Subcutaneous abdominal adipose tissue (tissue), 5 donors: ENCODE measurements at regions not wholly inside any gene's neighbourhood (a gene's known extent, or its start where the extent isn't known, plus 50 kb on each side); places are given as distances from the start of the nearest gene placed in this dataset.
A peak's percentile ranks its signal among the peaks of the same experiment; 100 is the strongest.

Experiments used
- H3K27ac ChIP-seq: one replicate; pipeline ENCODE4 v1.7.0; 2013; ENCODE audit warnings: low read depth, mild to moderate bottlenecking, inconsistent platforms, low read length, moderate library complexity
- H3K27me3 ChIP-seq, 5 donors: one replicate each; pipeline ENCODE4 v1.7.0; 2013; ENCODE audit warnings: low read length in 5 of 5, inconsistent platforms in 1 of 5; ENCODE audit not compliant: control insufficient read depth in 5 of 5, insufficient read depth in 4 of 5
- H3K36me3 ChIP-seq, 5 donors: one replicate each; pipeline ENCODE4 v1.7.0; 2013; ENCODE audit warnings: low read length in 5 of 5; ENCODE audit not compliant: control insufficient read depth in 5 of 5, insufficient read depth in 5 of 5
- H3K4me1 ChIP-seq, 5 donors: one replicate each; pipeline ENCODE4 v1.7.0; 2013; ENCODE audit warnings: low read length in 5 of 5, mild to moderate bottlenecking in 3 of 5, moderate library complexity in 1 of 5; ENCODE audit not compliant: control insufficient read depth in 5 of 5, insufficient read depth in 5 of 5
- H3K4me3 ChIP-seq, 5 donors: one replicate each; pipeline ENCODE4 v1.7.0; 2013; ENCODE audit warnings: low read length in 5 of 5, low read depth in 1 of 5
- H3K9ac ChIP-seq, 5 donors: one replicate each; pipeline ENCODE4 v1.7.0; 2013; ENCODE audit warnings: low read length in 5 of 5, mild to moderate bottlenecking in 4 of 5, moderate library complexity in 3 of 5
- H3K9me3 ChIP-seq, 5 donors: one replicate each; pipeline ENCODE4 v1.7.0; 2013; ENCODE audit warnings: low read length in 5 of 5; ENCODE audit not compliant: control insufficient read depth in 5 of 5
- donor health status: healthy.
- donor health status: healthy.
- donor health status: healthy.
- donor health status: healthy.
- donor health status: healthy.

DNA sequence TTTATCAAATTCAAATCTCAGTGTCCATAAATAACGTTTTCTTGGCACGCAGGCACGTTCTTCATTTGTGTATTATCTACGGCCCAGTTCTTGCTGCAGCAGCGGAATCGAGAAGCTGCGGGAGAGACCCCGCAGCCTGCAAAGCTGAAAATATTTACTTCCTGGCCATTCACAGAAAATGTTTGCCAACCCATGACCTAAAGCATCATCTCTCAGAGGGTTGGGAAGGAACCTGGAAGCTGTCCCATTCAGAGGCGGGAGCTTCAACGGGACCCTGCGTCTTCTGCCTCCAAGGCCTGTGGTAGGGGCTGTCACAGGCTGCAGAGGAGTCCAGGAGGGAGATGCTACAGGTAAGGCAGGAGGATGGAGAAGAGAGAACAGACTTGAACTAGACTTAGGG lies 319.2 kb downstream of the MN1 start:
- no peaks in the 10 kb centered on the region for H3K9me3 ChIP-seq
- no peak overlapping the region for H3K27ac ChIP-seq
- H3K9ac ChIP-seq: no peak overlapping the region

DNA sequence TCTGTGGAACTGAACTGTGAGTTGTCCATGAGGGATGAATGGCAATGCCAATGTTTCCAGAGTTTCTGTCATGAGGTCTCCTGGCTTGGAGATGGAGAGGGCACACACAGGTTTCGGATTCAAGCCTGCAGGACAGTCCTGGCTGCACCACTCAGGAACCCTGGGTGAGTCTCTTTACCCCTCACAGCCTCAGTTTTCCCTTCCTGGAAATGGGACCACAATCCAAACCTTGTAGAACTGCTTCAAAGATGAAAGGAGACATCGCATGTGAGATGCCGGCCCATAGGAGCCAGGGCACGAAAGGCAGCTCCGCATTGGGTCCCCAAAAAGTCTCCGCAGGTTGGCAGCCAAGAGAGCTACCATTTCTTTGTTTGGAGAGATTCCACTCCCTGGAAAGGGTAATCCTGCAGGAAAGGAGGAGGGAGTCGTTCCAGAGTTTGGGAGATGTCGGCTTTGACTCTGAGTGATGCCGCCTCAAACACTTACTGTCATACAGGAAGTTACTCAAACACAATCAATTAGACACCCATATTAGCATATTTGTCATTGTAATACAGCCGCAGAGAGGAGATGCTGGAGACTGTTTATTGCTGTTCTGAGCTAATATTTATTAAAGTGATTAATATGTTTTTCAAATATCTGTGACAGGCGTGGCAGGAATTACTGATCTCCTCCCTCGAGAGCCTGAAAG lies 318.3 kb downstream of the MN1 start:
- peaks cover 0 to 4% (median 3%) of the 10 kb centered on the region in 5 donors for H3K27me3 ChIP-seq
- no peaks in the 10 kb centered on the region for H3K9me3 ChIP-seq
- H3K9ac ChIP-seq: no peak overlapping the region
- H3K4me3 ChIP-seq: peak overlapping the region in 4 of 5 donors; percentile 17 to 57 (median 18)
- H3K4me1 ChIP-seq: peaks cover 0 to 6% (median 0%) of the 10 kb centered on the region in 5 donors
- no peak overlapping the region for H3K27ac ChIP-seq
- no peaks in the 10 kb centered on the region for H3K36me3 ChIP-seq

More for the DNA sequence above, 319.2 kb downstream of the MN1 start:
- peaks cover 0 to 6% (median 0%) of the 10 kb centered on the region in 5 donors for H3K4me1 ChIP-seq
- no peaks in the 10 kb centered on the region for H3K36me3 ChIP-seq
- peaks cover 0 to 4% (median 3%) of the 10 kb centered on the region in 5 donors for H3K27me3 ChIP-seq
- peak overlapping the region in 2 of 5 donors; percentile 23 to 57 for H3K4me3 ChIP-seq

DNA sequence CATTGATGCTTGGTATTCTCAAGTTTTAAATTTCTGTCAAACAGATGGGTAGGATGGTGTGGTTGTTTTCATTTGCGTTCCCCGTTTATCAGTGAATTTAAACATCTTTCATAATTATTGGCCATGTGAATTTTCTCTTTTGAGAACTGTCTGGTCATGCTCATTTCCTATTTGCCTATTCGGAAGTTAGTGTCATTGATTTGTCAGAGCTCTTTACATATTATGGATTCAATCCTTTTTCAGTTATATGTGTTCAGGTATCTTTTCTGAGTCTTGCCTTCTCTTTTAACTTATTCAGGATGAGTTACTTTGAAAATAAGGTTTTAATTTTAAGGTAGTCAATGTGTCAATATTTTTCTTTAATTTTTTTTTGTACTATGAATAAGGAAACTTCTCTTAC lies 315.7 kb downstream of the MN1 start:
- Histone ChIP-seq H3K27ac (no peak overlapping the region), H3K9ac (no peak overlapping the region), H3K27me3 (peaks cover 0 to 7% (median 3%) of the 10 kb centered on the region in 5 donors), H3K4me1 (peaks cover 0 to 6% (median 0%) of the 10 kb centered on the region in 5 donors), H3K4me3 (no peak overlapping the region), H3K36me3 (no peaks in the 10 kb centered on the region), H3K9me3 (peaks cover 0 to under 1% (median 0%) of the 10 kb centered on the region in 5 donors)

DNA sequence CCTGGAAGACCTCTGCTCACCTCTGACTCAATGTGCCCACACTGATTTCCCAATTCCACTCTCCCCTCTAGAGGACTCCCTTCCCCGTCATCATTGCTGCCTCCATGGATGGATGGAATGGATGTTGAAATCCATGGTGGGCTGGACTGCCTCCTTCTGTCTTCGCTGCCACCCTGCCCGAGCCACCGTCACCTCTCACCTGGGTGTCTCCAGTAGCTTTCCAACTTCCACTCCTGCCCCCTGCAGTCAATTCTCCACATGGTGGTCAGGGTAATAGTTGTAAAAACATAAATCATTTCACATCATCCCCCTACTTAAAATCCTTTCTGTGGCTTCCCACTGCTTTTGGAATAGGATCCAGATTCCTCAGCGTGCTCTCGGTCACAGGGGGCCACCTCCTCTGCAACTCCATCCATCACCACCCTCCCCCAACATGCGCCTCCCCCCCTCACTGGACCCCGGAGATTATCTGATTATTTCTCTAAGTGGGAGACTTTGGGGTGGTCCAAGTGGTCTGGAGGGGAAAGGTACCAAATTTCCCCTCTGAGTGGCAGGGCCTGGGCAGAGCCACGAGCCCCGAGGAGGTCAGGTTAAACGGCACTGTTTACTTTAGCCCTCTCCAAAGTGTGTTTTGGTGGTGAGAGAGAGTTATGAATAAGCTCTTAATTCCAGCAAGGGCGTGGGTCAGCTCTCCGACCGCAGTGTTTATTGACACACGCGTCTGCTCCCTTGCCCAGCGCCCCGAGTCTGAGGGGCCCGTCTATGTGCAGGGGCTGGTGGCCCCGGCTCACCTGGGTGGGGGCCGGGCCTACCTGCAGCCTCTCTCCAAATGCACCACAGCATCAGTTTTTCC lies 313.7 kb downstream of the MN1 start:
- H3K27ac ChIP-seq: no peak overlapping the region
- no peaks in the 10 kb centered on the region for H3K36me3 ChIP-seq
- peaks cover 0 to 3% (median 0%) of the 10 kb centered on the region in 5 donors for H3K4me1 ChIP-seq
- H3K9ac ChIP-seq: no peak overlapping the region
- peaks cover 0 to 13% (median 3%) of the 10 kb centered on the region in 5 donors for H3K9me3 ChIP-seq
- peaks cover 0 to 7% (median 0%) of the 10 kb centered on the region in 5 donors for H3K27me3 ChIP-seq
- no peak overlapping the region for H3K4me3 ChIP-seq

DNA sequence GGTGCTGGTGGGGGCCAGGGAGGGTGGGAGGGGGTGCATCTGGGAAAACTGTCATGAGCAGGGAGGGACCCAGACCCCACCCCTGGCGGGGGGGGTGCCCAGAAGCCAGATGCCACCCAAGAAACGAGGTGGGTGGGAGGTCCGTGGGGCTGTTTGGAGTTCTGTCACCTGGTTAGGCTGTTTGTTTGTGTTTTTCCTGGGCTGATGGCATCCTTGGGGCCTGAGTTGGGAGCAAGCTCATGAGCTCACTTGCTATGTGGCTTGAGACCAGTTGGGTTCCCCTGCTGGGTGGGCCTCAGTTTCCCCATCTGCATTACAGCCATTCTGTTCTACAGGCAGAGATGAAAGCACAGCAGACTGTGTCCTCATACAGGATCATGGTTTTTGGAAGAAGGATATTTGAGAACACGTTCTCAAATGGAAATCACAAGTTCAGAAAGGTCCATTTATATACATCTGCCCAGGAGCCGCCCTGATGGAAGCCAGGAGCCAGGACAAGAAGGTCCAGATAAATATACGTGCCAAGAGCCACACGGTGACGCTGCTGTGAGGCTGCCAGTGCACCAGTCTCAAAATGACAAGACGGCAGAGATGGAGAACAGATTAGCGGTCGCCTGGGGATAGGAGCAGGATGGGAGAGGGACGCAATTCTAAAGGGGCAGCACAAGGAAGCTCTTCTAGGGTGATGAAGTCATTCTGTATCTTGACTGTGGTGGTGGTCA lies 312.9 kb downstream of the MN1 start:
- H3K4me1 ChIP-seq: peaks cover 0 to 3% (median 0%) of the 10 kb centered on the region in 5 donors
- H3K27me3 ChIP-seq: peaks cover 0 to 3% (median 0%) of the 10 kb centered on the region in 5 donors
- no peak overlapping the region for H3K4me3 ChIP-seq
- no peak overlapping the region for H3K9ac ChIP-seq
- no peaks in the 10 kb centered on the region for H3K36me3 ChIP-seq
- no peak overlapping the region for H3K27ac ChIP-seq
- peaks cover 0 to 14% (median 3%) of the 10 kb centered on the region in 5 donors for H3K9me3 ChIP-seq

DNA sequence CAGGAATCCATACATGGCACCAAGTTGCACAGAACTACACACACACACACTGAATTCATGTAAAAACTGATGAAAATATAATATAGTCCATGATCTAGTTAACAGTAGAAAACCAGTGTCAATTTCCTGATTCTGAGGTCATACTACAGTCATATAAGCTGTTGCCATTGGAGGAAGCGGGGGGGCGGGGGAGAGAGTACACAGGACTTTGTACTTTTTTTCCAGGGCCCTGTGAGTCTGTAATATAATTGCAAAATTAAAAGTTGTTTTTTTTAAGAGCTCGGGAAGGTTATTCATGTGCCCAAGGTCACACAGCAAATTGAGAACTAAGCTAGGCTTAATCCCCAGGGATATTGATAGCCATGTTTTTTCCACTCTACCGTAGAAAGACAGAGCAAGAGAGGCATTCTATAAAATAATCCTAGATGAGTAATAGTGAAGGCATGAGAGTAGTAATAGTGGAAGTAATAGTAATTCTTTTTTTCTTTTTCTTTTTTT lies 312.3 kb downstream of the MN1 start:
- no peak overlapping the region for H3K9ac ChIP-seq
- H3K4me1 ChIP-seq: peaks cover 0 to 3% (median 0%) of the 10 kb centered on the region in 5 donors
- no peak overlapping the region for H3K4me3 ChIP-seq
- H3K27ac ChIP-seq: no peak overlapping the region
- H3K9me3 ChIP-seq: peaks cover 0 to 14% (median 3%) of the 10 kb centered on the region in 5 donors
- H3K36me3 ChIP-seq: no peaks in the 10 kb centered on the region
- H3K27me3 ChIP-seq: peaks cover 0 to 3% (median 0%) of the 10 kb centered on the region in 5 donors

DNA sequence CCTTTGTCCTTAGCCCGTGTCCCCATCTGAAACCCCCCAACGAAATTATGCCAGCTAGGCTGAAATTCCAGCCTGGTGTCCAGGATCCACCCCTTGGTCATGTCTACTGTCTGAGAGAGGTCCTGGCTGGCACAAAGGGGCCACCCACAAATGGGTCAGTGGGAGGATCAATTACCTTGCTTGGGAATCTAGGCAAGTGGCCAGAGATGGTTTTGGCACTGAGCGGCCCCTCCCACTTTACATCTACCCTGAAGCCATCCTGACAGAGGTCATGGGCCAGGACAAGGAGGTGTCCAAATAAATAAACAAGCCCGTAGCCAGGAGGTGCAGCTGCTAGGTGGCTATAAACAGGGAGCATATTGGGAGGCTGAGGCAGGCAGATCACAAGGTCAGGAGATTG lies 311.5 kb downstream of the MN1 start:
- H3K9ac ChIP-seq: no peak overlapping the region
- no peak overlapping the region for H3K27ac ChIP-seq

DNA sequence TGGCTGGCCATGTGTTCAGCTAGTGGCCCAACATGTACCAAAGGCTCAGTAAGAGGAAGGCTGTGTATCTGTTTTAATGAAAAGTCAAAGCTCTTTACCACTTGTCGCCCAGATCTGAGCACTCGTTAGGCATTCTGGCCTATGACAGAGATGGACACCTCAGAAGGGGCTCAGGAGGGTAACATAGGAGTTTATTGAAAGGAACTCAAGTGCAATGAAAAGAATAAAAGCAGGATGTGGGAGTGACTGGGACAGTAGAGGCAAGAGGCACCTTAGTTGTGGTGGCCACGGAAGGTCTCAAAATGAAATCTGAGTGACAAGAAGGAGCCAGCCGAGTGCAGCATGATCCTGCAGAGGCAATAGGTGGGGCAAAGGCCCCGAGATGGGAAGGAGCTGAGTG lies 309.7 kb downstream of the MN1 start:
- peaks cover 0 to 3% (median 0%) of the 10 kb centered on the region in 5 donors for H3K4me1 ChIP-seq
- no peak overlapping the region for H3K4me3 ChIP-seq
- peaks cover 0 to 14% (median 3%) of the 10 kb centered on the region in 5 donors for H3K9me3 ChIP-seq
- no peak overlapping the region for H3K9ac ChIP-seq
- H3K36me3 ChIP-seq: no peaks in the 10 kb centered on the region
- H3K27me3 ChIP-seq: peaks cover 0 to 3% (median 0%) of the 10 kb centered on the region in 5 donors
- H3K27ac ChIP-seq: no peak overlapping the region

More for the DNA sequence above, 311.5 kb downstream of the MN1 start:
- H3K36me3 ChIP-seq: no peaks in the 10 kb centered on the region
- peaks cover 0 to 14% (median 3%) of the 10 kb centered on the region in 5 donors for H3K9me3 ChIP-seq
- peaks cover 0 to 3% (median 0%) of the 10 kb centered on the region in 5 donors for H3K27me3 ChIP-seq
- H3K4me3 ChIP-seq: no peak overlapping the region
- H3K4me1 ChIP-seq: peaks cover 0 to 3% (median 0%) of the 10 kb centered on the region in 5 donors

DNA sequence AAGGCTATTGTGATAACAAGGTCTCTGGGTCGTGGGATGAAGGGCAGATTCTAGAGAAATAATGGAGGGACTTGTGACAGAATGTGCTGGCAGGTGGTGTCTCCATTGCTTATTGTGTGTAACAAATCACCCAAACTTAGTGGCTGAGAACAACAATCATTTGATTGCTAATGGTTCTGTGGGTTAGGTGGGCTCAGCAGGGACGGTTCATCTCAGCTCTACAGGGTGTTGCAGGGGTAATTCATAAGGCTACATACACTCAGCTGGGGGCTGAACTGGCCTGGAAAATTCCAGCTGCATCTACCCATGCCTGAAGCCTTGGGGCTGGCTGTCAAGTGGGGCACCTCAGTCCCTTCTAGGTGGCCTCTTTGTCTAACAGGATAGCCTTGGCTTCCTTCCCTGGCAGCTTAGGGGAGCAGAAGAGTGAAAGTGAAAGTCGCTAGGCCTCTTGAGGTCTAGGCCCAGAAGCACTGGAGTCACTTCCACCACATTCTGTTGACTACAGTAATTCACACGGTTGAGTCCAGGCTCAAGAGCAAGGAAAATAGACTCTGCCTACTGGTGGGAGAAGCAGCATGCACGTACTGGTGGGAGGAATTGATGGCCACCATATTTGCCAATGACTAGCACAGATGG lies 308.9 kb downstream of the MN1 start:
- Histone ChIP-seq H3K4me3 (no peak overlapping the region), H3K9me3 (peaks cover 0 to 14% (median 3%) of the 10 kb centered on the region in 5 donors), H3K27ac (no peak overlapping the region), H3K9ac (no peak overlapping the region), H3K27me3 (peaks cover 0 to 3% (median 0%) of the 10 kb centered on the region in 5 donors), H3K36me3 (no peaks in the 10 kb centered on the region), H3K4me1 (peaks cover 0 to 3% (median 0%) of the 10 kb centered on the region in 5 donors)
